ENCODE measurements at regions not wholly inside any gene's neighbourhood (a gene's known extent, or its start where the extent isn't known, plus 50 kb on each side); places are given as distances from the start of the nearest gene placed in this dataset.

DNA sequence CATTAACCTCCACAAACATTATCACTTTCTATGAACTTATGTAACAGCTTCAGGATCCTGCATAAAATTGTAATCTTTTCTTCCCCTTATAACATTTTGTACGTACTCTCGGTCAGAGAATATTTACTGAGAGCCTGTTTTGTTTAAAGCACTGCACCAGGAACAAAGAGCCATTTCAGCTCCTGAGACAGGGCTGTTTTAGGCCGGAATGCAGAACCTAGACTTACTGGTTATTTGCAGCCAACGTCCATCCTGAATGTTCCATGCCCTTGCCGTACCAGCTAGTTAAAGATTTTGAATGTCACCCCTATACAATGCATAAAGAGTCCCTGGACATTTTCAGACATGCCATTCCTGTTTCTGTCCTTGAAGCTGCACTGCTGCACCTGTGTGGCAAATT, 248.8 kb downstream of the PCDH7 start:
- Histone ChIP-seq H3K36me3 (ENCODE audit: control insufficient read depth, insufficient read depth, low read length) (no peaks in the 10 kb centered on the region), H3K4me3 (ENCODE audit: low read depth, low read length) (no peak overlapping the region), H3K4me1 (ENCODE audit: control insufficient read depth, insufficient read depth, low read length) (no peaks in the 10 kb centered on the region), H3K9me3 (ENCODE audit: control insufficient read depth, insufficient read depth, low read length) (no peaks in the 10 kb centered on the region), H3K27ac (ENCODE audit: low read depth, low read length) (no peak overlapping the region), H3K27me3 (ENCODE audit: control insufficient read depth, insufficient read depth, low read length) (no peaks in the 10 kb centered on the region)
- 40% methylated on average over 5 of the region's 5 CpGs for WGBS (ENCODE audit: insufficient coverage)
- DNase-seq (ENCODE audit: low read depth in 4 of 6, low spot score in 6 of 6): peak in 2 of 6 donors; percentile 30 to 67

DNA sequence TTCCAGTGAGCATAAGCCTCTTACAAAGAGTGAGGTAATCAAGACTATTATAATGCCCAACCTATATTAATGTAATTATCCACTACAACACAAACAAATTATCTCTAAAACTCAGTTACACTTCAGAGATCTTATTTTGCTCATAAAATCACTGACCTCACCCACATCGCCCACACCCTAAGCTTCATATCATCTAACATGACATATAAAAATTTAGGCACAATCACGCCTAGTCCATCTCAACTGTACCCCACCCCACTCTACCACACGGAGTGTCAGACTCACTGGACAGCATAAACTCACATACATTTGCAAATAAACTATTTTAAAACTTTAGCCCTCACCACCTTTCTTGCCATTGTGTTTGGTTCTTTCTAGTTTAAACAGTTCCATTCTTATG, 252.4 kb downstream of the PCDH7 start:
- no peaks in the 10 kb centered on the region for H3K9me3 ChIP-seq (ENCODE audit: control insufficient read depth, insufficient read depth, low read length)
- H3K4me1 ChIP-seq (ENCODE audit: control insufficient read depth, insufficient read depth, low read length): no peaks in the 10 kb centered on the region
- no peak overlapping the region for H3K4me3 ChIP-seq (ENCODE audit: low read depth, low read length)
- WGBS (ENCODE audit: insufficient coverage): 94% methylated on average over 3 of the region's 3 CpGs
- DNase-seq (ENCODE audit: low read depth in 4 of 6, low spot score in 6 of 6): no peak
- no peaks in the 10 kb centered on the region for H3K27me3 ChIP-seq (ENCODE audit: control insufficient read depth, insufficient read depth, low read length)
- no peak overlapping the region for H3K27ac ChIP-seq (ENCODE audit: low read depth, low read length)
- H3K36me3 ChIP-seq (ENCODE audit: control insufficient read depth, insufficient read depth, low read length): no peaks in the 10 kb centered on the region

DNA sequence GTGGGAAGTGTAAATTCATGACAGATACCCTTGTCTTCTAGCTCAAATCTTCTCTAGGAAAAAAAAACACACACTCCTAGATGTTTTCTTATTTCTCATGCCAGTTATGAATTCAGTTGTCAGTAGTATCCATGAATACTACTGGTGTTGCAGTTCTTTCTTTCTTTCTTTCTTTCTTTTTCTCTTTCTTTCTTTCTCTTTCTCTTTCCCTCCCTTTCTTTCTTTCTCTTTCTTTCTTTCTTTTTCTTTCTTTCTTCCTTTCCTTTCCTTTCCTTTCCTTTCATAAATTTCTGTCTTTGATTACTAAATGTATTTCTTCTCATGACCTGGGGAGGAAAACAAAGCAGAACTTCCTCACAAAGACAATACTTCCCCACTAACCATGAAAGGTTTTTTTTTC, 253.8 kb downstream of the PCDH7 start:
- Histone ChIP-seq H3K27me3 (ENCODE audit: control insufficient read depth, insufficient read depth, low read length) (no peaks in the 10 kb centered on the region), H3K27ac (ENCODE audit: low read depth, low read length) (no peak overlapping the region), H3K4me3 (ENCODE audit: low read depth, low read length) (no peak overlapping the region), H3K4me1 (ENCODE audit: control insufficient read depth, insufficient read depth, low read length) (no peaks in the 10 kb centered on the region), H3K36me3 (ENCODE audit: control insufficient read depth, insufficient read depth, low read length) (no peaks in the 10 kb centered on the region), H3K9me3 (ENCODE audit: control insufficient read depth, insufficient read depth, low read length) (no peaks in the 10 kb centered on the region)
- DNase-seq (ENCODE audit: low read depth in 4 of 6, low spot score in 6 of 6): no peak

DNA sequence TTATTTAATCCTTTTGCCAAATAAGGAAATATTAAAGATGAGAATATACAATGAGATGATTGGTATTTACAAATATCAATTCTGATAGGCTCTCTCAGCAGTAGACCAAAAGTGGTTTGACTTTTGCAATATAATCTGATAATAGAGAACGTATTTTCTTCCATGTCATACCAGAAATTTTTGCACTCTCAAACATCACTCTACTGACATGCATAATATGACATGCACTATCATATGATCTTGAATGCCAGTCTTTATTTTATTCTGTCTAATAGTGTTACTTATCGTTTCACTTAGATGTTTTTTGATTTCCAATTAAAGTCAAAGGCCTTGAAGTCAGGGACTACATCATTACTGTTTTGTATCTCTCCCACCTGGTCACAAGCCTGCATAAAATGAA, 259.2 kb downstream of the PCDH7 start:
- Histone ChIP-seq H3K27me3 (ENCODE audit: control insufficient read depth, insufficient read depth, low read length) (no peaks in the 10 kb centered on the region), H3K36me3 (ENCODE audit: control insufficient read depth, insufficient read depth, low read length) (no peaks in the 10 kb centered on the region), H3K4me1 (ENCODE audit: control insufficient read depth, insufficient read depth, low read length) (no peaks in the 10 kb centered on the region), H3K9me3 (ENCODE audit: control insufficient read depth, insufficient read depth, low read length) (no peaks in the 10 kb centered on the region), H3K27ac (ENCODE audit: low read depth, low read length) (no peak overlapping the region), H3K4me3 (ENCODE audit: low read depth, low read length) (no peak overlapping the region)
- DNase-seq (ENCODE audit: low read depth in 4 of 6, low spot score in 6 of 6): no peak
- no CpG with 5 or more reads among the region's 2 CpGs for WGBS (ENCODE audit: insufficient coverage)

DNA sequence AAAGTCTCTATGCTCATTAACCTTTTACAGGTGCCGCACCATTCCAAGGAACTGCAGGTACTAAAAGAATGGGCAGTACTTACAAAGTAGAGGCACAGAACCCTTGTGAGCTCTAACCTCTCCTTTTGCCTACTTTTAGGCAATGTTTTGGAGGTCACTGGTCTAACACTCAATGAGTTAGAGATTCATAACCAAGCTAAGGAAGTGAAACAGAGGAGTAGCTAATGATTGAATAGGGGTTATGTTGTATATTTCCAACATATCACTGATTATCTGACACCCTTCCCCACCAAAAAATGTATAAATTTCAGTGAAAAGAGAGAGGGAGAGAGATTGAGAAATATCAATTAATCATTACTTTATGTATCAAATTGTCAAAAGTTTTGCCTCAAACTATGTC, 269.3 kb downstream of the PCDH7 start:
- WGBS (ENCODE audit: insufficient coverage): no CpG with 5 or more reads among the region's 1 CpG

DNA sequence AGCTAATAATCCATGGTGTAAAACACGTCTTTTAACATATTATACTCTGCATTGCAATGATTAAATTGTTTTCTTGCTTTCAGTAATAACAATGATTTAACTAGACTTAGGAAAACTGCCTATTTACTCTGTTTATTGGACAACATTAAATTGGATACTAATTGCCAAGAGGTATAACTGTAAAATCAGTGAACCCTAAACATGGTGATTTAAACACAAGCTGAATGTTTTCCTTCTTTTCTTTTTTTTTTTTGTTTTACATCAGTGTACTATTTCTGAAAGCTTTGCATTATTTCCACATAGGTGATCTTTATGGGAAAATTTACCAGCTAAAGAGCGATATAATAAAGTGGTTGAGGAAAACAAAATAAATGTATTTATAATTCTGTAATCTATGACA, 276.7 kb downstream of the PCDH7 start:
- Histone ChIP-seq H3K27ac (ENCODE audit: low read depth, low read length) (no peak overlapping the region), H3K27me3 (ENCODE audit: control insufficient read depth, insufficient read depth, low read length) (no peaks in the 10 kb centered on the region), H3K4me1 (ENCODE audit: control insufficient read depth, insufficient read depth, low read length) (no peaks in the 10 kb centered on the region), H3K9me3 (ENCODE audit: control insufficient read depth, insufficient read depth, low read length) (no peaks in the 10 kb centered on the region), H3K4me3 (ENCODE audit: low read depth, low read length) (no peak overlapping the region), H3K36me3 (ENCODE audit: control insufficient read depth, insufficient read depth, low read length) (no peaks in the 10 kb centered on the region)
- DNase-seq (ENCODE audit: low read depth in 4 of 6, low spot score in 6 of 6): peak in 1 of 6 donors; percentile 33
- no CpG with 5 or more reads among the region's 2 CpGs for WGBS (ENCODE audit: insufficient coverage)

More for the DNA sequence above, 269.3 kb downstream of the PCDH7 start:
- Histone ChIP-seq H3K4me3 (ENCODE audit: low read depth, low read length) (no peak overlapping the region), H3K27me3 (ENCODE audit: control insufficient read depth, insufficient read depth, low read length) (no peaks in the 10 kb centered on the region), H3K27ac (ENCODE audit: low read depth, low read length) (no peak overlapping the region), H3K36me3 (ENCODE audit: control insufficient read depth, insufficient read depth, low read length) (no peaks in the 10 kb centered on the region), H3K4me1 (ENCODE audit: control insufficient read depth, insufficient read depth, low read length) (no peaks in the 10 kb centered on the region), H3K9me3 (ENCODE audit: control insufficient read depth, insufficient read depth, low read length) (no peaks in the 10 kb centered on the region)
- no peak for DNase-seq (ENCODE audit: low read depth in 4 of 6, low spot score in 6 of 6)

DNA sequence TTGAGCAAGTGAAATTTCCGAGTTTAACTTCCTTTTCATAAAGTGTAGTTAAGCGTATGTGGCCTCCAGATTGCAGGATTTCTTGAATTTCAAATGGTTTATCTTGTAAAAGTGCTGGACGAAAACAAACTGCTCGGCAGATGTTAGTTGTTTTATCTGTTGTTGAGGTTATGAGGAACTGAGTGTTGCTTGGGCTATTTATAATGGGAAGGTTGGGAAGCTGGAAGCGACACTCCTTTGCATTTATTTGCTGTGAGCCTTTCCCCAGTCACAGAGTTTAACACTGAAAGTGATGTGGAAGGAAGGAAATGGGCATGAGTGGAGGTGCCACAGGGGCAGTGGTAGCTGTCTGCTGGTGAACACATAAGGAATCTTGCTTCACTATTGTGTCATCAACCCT, 284.9 kb downstream of the PCDH7 start:
- H3K27me3 ChIP-seq (ENCODE audit: control insufficient read depth, insufficient read depth, low read length): no peaks in the 10 kb centered on the region
- no peaks in the 10 kb centered on the region for H3K36me3 ChIP-seq (ENCODE audit: control insufficient read depth, insufficient read depth, low read length)
- no peaks in the 10 kb centered on the region for H3K4me1 ChIP-seq (ENCODE audit: control insufficient read depth, insufficient read depth, low read length)
- H3K4me3 ChIP-seq (ENCODE audit: low read depth, low read length): no peak overlapping the region
- DNase-seq (ENCODE audit: low read depth in 4 of 6, low spot score in 6 of 6): no peak
- no peaks in the 10 kb centered on the region for H3K9me3 ChIP-seq (ENCODE audit: control insufficient read depth, insufficient read depth, low read length)
- 76% methylated on average over 4 of the region's 5 CpGs for WGBS (ENCODE audit: insufficient coverage)
- H3K27ac ChIP-seq (ENCODE audit: low read depth, low read length): no peak overlapping the region

DNA sequence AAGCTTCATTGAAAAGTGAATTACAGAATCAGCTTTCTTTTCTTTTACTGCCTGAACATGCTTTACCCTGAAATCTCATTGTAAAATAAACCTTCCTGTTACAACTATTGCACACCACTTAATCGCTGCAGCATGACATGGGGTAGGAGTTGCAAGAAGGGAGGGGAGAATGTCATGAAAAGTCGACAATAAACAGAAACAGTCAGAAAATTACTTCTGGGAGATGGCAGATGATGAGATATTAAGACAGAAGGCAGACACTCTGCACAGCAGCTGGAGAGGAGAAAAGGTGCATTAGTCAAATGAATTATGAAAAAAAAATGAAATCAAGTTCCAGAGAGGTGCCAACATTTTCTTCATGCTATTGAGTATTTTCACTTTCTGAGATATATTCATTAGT, 287.7 kb downstream of the PCDH7 start:
- Histone ChIP-seq H3K9me3 (ENCODE audit: control insufficient read depth, insufficient read depth, low read length) (no peaks in the 10 kb centered on the region), H3K27me3 (ENCODE audit: control insufficient read depth, insufficient read depth, low read length) (no peaks in the 10 kb centered on the region), H3K4me1 (ENCODE audit: control insufficient read depth, insufficient read depth, low read length) (no peaks in the 10 kb centered on the region), H3K36me3 (ENCODE audit: control insufficient read depth, insufficient read depth, low read length) (no peaks in the 10 kb centered on the region), H3K4me3 (ENCODE audit: low read depth, low read length) (no peak overlapping the region), H3K27ac (ENCODE audit: low read depth, low read length) (no peak overlapping the region)
- DNase-seq (ENCODE audit: low read depth in 4 of 6, low spot score in 6 of 6): no peak
- WGBS (ENCODE audit: insufficient coverage): 57% methylated on average over 1 of the region's 2 CpGs

DNA sequence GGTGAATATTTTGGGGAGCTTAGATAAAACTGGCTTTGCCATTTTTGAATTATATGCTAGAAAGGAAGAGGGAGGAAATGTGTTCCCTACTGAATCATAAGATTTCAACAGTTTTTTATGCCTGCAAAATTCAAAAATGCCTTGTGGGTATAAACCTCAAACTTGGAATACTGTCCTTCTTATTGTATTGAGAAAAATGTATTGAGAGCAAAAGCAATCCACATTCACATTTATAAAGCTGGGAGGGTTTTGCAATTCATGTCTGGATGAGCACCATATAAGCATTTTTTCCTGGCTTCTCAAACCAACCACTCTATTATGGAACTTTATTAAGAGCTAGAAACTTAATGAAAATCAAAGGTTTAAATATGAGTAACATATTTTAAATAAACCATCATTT, 289.8 kb downstream of the PCDH7 start:
- no peak for DNase-seq (ENCODE audit: low read depth in 4 of 6, low spot score in 6 of 6)
- H3K4me3 ChIP-seq (ENCODE audit: low read depth, low read length): no peak overlapping the region
- no peaks in the 10 kb centered on the region for H3K9me3 ChIP-seq (ENCODE audit: control insufficient read depth, insufficient read depth, low read length)
- no peaks in the 10 kb centered on the region for H3K4me1 ChIP-seq (ENCODE audit: control insufficient read depth, insufficient read depth, low read length)
- H3K27ac ChIP-seq (ENCODE audit: low read depth, low read length): no peak overlapping the region
- H3K27me3 ChIP-seq (ENCODE audit: control insufficient read depth, insufficient read depth, low read length): no peaks in the 10 kb centered on the region
- no peaks in the 10 kb centered on the region for H3K36me3 ChIP-seq (ENCODE audit: control insufficient read depth, insufficient read depth, low read length)

DNA sequence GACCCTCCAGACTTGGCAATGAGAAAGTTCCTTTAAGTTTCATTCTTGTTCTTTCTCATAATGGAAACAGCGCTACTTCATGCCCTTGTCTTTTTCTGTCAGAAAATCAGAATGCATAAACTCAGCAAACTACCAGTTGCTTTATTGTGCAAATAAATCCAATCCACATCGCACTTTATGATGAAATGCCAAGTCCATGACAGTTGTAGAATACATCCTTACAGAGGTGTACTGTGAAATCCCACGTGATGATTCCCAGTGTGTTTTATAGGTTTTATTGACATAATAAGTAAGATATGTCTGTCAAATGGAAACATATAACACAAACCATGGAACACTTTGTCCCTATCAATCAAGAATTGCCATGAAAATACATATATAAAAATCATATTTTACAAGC, 295.0 kb downstream of the PCDH7 start:
- no peaks in the 10 kb centered on the region for H3K27me3 ChIP-seq (ENCODE audit: control insufficient read depth, insufficient read depth, low read length)
- DNase-seq (ENCODE audit: low read depth in 4 of 6, low spot score in 6 of 6): no peak
- H3K27ac ChIP-seq (ENCODE audit: low read depth, low read length): no peak overlapping the region
- H3K9me3 ChIP-seq (ENCODE audit: control insufficient read depth, insufficient read depth, low read length): no peaks in the 10 kb centered on the region
- H3K4me3 ChIP-seq (ENCODE audit: low read depth, low read length): no peak overlapping the region
- H3K36me3 ChIP-seq (ENCODE audit: control insufficient read depth, insufficient read depth, low read length): no peaks in the 10 kb centered on the region
- H3K4me1 ChIP-seq (ENCODE audit: control insufficient read depth, insufficient read depth, low read length): no peaks in the 10 kb centered on the region
- WGBS (ENCODE audit: insufficient coverage): 100% methylated on average over 1 of the region's 3 CpGs
